ENCODE measurements at regions not wholly inside any gene's neighbourhood (a gene's known extent, or its start where the extent isn't known, plus 50 kb on each side); places are given as distances from the start of the nearest gene placed in this dataset.
"Not testable (repeated sequence)": the region's sequence is repeated elsewhere in the genome, so short reads cannot be mapped to it uniquely, and the experiment has no call there.

GRCh38 chrX:81974413-81974812 lies 772.5 kb downstream of the SH3BGRL start:
- TF ChIP-seq EP300, POLR2A, CTCF (IDR thresholded peaks at IDR 0.05): not testable (repeated sequence)

Measured in tibial nerve (tissue), 4 donors.